Spinal cord (tissue), 9 donors: ENCODE measurements at regions not wholly inside any gene's neighbourhood (a gene's known extent, or its start where the extent isn't known, plus 50 kb on each side); places are given as distances from the start of the nearest gene placed in this dataset.
"Not testable (repeated sequence)": the region's sequence is repeated elsewhere in the genome, so short reads cannot be mapped to it uniquely, and the experiment has no call there.

Experiments used
- DNase-seq, 6 donors: peaks; one replicate each; pipeline versions ENCODE4 v3.0.0 to v3.0.0-alpha.2; 2013 to 2015; ENCODE audit warnings: low spot score in 6 of 6, low read depth in 4 of 6
- H3K27ac ChIP-seq: one replicate; pipeline ENCODE4 v1.5.1; 2013; ENCODE audit warnings: low read depth, low read length, control low read depth
- H3K27me3 ChIP-seq: one replicate; pipeline ENCODE4 v1.6.1; 2013; ENCODE audit warnings: low read length; ENCODE audit not compliant: control insufficient read depth, insufficient read depth
- H3K36me3 ChIP-seq: one replicate; pipeline ENCODE4 v1.6.1; 2013; ENCODE audit warnings: low read length; ENCODE audit not compliant: control insufficient read depth, insufficient read depth
- H3K4me1 ChIP-seq: one replicate; pipeline ENCODE4 v1.6.1; 2013; ENCODE audit warnings: low read length; ENCODE audit not compliant: control insufficient read depth, insufficient read depth
- H3K4me3 ChIP-seq: one replicate; pipeline ENCODE4 v1.5.1; 2013; ENCODE audit warnings: low read depth, low read length, control low read depth
- H3K9me3 ChIP-seq: one replicate; pipeline ENCODE4 v1.6.1; 2013; ENCODE audit warnings: low read length; ENCODE audit not compliant: control insufficient read depth, insufficient read depth
- WGBS: methylation state at CpG from one replicate; pipeline ENCODE4 v1.1.5; 2013; ENCODE audit warnings: missing lambda C conversion rate; ENCODE audit not compliant: insufficient coverage; 5-methylcytosine and 5-hydroxymethylcytosine counted together
- donor health status: healthy.

GRCh38 chr1:244327533-244327932 lies 124.2 kb downstream of the ADSS2 start:
- Histone ChIP-seq H3K27me3 (no peaks in the 10 kb centered on the region), H3K4me1 (no peaks in the 10 kb centered on the region), H3K27ac (no peak overlapping the region), H3K9me3 (no peaks in the 10 kb centered on the region), H3K4me3 (no peak overlapping the region), H3K36me3 (no peaks in the 10 kb centered on the region)
- no peak for DNase-seq

- no peaks in the 10 kb centered on the region for H3K9me3 ChIP-seq
- H3K4me3 ChIP-seq, result no peak overlapping the region
- no peaks in the 10 kb centered on the region for H3K4me1 ChIP-seq
- no peaks in the 10 kb centered on the region for H3K36me3 ChIP-seq
- H3K27ac ChIP-seq, result no peak overlapping the region
- DNase-seq, result no peak
- H3K27me3 ChIP-seq, result no peaks in the 10 kb centered on the region
Observed at GRCh38 chr1:244328476-244328875, 123.2 kb downstream of the ADSS2 start.

- Histone ChIP-seq H3K36me3 (no peaks in the 10 kb centered on the region), H3K4me3 (no peak overlapping the region), H3K27me3 (no peaks in the 10 kb centered on the region), H3K27ac (no peak overlapping the region), H3K4me1 (no peaks in the 10 kb centered on the region), H3K9me3 (no peaks in the 10 kb centered on the region)
- no peak for DNase-seq
Observed at GRCh38 chr1:244329591-244330317, 122.0 kb downstream of the ADSS2 start.

- Histone ChIP-seq H3K27me3 (no peaks in the 10 kb centered on the region), H3K36me3 (no peaks in the 10 kb centered on the region), H3K9me3 (no peaks in the 10 kb centered on the region), H3K27ac (no peak overlapping the region), H3K4me1 (no peaks in the 10 kb centered on the region), H3K4me3 (no peak overlapping the region)
- no peak for DNase-seq
- no CpG with 5 or more reads among the region's 2 CpGs for WGBS
Observed at GRCh38 chr1:244330318-244330625, 121.4 kb downstream of the ADSS2 start.

DNA sequence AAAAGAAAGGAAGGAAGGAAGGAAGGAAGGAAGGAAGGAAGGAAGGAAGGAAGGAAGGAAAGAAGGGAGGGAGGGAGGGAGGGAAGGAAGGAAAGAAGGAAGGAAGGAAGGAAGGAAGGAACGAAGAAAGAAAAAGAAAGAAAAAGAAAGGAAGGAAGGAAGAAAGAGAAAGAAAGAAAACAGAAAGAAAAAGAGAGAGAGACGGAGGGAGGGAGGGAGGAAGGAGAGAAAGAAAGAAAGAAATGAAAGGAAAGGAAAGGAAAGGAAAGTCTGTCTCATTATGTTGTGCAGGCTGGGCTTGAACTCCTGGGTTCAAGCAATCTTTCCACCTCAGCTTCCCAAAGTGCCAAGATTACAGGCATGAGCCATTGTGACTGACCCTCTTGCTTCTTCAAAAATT lies 118.9 kb downstream of the ADSS2 start:
- WGBS, result 93% methylated on average over 2 of the region's 2 CpGs
- H3K9me3 ChIP-seq, H3K27ac ChIP-seq, H3K36me3 ChIP-seq, DNase-seq, H3K4me1 ChIP-seq, H3K27me3 ChIP-seq, H3K4me3 ChIP-seq: not testable (repeated sequence)

DNA sequence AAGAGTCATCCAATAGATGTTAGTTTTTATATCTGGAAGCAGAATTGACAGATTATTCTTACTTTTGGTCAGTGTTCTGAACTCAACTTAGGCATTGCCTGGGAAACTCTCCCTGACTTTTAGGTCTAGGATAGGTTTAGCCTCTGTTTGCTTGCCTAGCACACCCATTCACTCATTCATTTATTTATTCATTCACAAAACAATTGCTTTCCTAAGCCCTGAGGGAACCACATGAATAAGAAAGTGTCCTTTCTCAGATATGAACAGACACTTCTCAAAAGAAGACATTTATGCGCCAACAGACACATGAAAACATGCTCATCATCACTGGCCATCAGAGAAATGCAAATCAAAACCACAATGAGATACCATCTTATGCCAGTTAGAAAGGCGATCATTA lies 117.4 kb downstream of the ADSS2 start:
- DNase-seq, H3K9me3 ChIP-seq, H3K4me1 ChIP-seq, H3K36me3 ChIP-seq, H3K4me3 ChIP-seq, H3K27me3 ChIP-seq, H3K27ac ChIP-seq: not testable (repeated sequence)
- WGBS, result 80% methylated on average over 1 of the region's 2 CpGs

DNA sequence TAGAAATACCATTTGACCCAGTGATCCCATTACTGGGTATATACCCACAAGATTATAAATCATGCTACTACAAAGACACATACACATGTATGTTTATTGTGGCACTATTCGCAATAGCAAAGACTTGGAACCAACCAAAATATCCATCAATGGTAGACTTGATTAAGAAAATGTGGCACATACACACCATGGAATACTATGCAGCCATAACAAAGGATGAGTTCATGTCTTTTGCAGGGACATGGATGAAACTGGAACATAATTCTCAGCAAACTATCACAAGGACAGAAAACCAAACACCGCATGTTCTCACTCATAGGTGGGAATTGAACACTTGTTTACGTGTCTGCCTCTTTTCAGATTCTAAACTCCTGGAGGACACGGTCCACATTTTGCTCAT lies 116.9 kb downstream of the ADSS2 start:
- H3K9me3 ChIP-seq, DNase-seq, H3K4me1 ChIP-seq, H3K4me3 ChIP-seq, H3K27ac ChIP-seq, H3K36me3 ChIP-seq, H3K27me3 ChIP-seq: not testable (repeated sequence)
- no CpG with 5 or more reads among the region's 4 CpGs for WGBS

DNA sequence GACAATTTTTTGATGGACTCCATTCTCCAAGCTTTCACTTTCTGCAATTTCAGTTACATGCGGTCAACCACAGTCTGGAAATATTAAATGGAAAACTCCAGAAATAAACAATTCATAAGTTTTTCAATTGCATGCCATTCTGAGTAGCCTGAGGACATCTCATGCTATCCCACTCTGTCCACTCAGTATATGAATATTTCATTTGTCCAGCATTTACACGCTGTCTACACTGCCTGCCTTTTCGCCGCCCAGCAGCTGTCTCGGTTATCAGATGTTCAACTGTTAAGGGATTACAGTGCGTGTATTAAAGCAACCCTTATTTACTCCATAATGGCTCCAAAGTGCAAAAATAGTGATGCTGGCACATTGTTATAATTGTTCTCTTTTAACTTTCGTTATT lies 116.3 kb downstream of the ADSS2 start:
- Histone ChIP-seq H3K27ac (no peak overlapping the region), H3K27me3 (no peaks in the 10 kb centered on the region), H3K36me3 (no peaks in the 10 kb centered on the region), H3K4me1 (peaks cover 4% of the 10 kb centered on the region), H3K4me3 (no peak overlapping the region), H3K9me3 (no peaks in the 10 kb centered on the region)
- no peak for DNase-seq
- WGBS, result 88% methylated on average over 1 of the region's 7 CpGs

DNA sequence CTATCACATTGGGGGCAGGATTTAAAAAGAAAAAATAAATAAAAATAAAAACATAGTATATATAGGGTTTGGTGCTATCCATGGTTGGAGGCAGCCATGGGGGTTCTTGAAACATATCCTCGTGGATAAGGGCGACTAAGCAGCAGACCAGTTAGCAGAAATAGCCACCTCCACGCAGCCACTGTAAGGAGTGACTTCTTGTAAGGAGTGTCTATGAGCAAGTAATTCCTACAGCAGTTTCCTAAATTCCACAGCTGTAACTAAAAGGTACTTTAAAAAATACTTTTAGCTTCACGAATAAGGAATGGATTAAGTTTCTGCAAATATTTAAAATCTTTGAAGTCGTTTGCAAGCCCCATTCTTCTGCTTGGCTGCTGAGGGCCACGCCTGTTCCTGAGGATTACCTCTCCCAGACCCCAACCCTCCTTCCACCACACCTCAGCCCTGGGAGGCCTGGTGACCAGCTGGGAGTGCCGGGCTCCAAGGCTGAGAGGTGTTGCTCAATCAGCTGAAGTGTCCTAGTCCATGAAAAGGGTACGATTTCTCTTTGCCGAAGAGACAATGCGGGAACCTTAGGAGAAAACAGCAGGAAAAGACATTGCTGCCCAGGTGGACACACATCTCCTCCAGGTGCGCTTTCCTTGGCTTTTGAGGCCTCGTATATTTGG lies 115.3 kb downstream of the ADSS2 start:
- Histone ChIP-seq H3K27me3 (no peaks in the 10 kb centered on the region), H3K36me3 (no peaks in the 10 kb centered on the region), H3K4me3 (no peak overlapping the region), H3K9me3 (no peaks in the 10 kb centered on the region), H3K27ac (no peak overlapping the region), H3K4me1 (peaks cover 6% of the 10 kb centered on the region)
- WGBS, result 94% methylated on average over 5 of the region's 12 CpGs
- DNase-seq, result no peak

DNA sequence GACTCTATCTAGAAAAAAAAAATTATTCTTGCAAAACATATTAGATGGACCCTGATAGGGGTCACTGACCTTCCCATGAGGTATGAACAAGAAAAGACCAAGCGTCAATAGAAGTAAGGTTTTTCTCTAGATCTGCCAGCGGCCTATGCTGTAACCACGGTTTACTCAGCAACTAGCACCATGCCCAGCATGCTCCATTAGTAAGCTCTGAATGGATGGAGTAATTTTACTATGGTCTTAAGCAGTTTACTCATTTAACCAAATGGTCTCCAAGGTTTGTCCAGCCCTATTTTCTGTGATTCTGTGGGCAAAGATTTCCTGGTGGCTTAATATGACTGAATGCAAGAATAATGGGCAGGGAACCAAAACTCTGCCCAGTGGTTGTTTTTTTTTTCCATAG lies 113.9 kb downstream of the ADSS2 start:
- WGBS, result 92% methylated on average over 2 of the region's 3 CpGs
- H3K36me3 ChIP-seq, result no peaks in the 10 kb centered on the region
- no peaks in the 10 kb centered on the region for H3K27me3 ChIP-seq
- H3K4me1 ChIP-seq, result peaks cover 16% of the 10 kb centered on the region
- H3K27ac ChIP-seq, result no peak overlapping the region
- no peak overlapping the region for H3K4me3 ChIP-seq
- DNase-seq, result no peak
- H3K9me3 ChIP-seq, result no peaks in the 10 kb centered on the region
